ENCODE measurements at regions not wholly inside any gene's neighbourhood (a gene's known extent, or its start where the extent isn't known, plus 50 kb on each side); places are given as distances from the start of the nearest gene placed in this dataset.
"Not testable (repeated sequence)": the region's sequence is repeated elsewhere in the genome, so short reads cannot be mapped to it uniquely, and the experiment has no call there.

- Histone ChIP-seq H3K27ac (ENCODE audit: low read length) (no peak overlapping the region), H3K27me3 (ENCODE audit: control insufficient read depth, insufficient read depth) (no peaks in the 10 kb centered on the region), H3K4me3 (ENCODE audit: low read length) (no peak overlapping the region), H3K9me3 (ENCODE audit: control insufficient read depth, low read length) (no peaks in the 10 kb centered on the region), H3K4me1 (ENCODE audit: control insufficient read depth, insufficient read depth, low read length) (no peaks in the 10 kb centered on the region)
- DNase-seq: no peak
- no peak for ATAC-seq
- WGBS: 77% methylated on average over 3 of the region's 3 CpGs
- intact Hi-C loops (cut with DNase I): no loop called here
These were observed 663.8 kb downstream of the FLRT2 start for GRCh38 chr14:86193756-86194155.

DNA sequence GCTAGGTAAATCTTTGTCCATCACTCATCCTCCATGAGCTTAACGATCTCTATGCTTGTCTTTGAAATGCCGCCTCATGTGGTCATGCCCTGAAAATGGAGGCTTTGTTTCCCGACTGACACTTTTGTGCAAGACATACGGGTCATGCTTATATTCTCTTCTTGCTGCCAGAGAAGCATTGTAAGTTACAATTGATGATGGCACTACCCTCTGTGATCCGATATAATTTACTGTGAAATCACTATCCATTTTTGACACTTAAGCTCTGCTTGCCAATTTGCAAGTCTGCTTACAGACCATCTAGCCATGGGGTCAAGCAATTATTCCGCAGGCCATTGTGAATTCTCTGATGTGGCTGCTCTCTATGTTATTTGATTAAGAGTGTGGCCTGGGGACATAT lies 650.0 kb downstream of the FLRT2 start:
- DNase-seq (no peak), ATAC-seq (no peak)
- Histone ChIP-seq H3K4me1 (ENCODE audit: control insufficient read depth, insufficient read depth, low read length) (no peaks in the 10 kb centered on the region), H3K4me3 (ENCODE audit: low read length) (no peak overlapping the region), H3K27ac (ENCODE audit: low read length) (no peak overlapping the region), H3K9me3 (ENCODE audit: control insufficient read depth, low read length) (no peaks in the 10 kb centered on the region), H3K27me3 (ENCODE audit: control insufficient read depth, insufficient read depth) (no peaks in the 10 kb centered on the region)
- 79% methylated on average over 6 of the region's 6 CpGs for WGBS
- intact Hi-C loops (cut with DNase I): no loop called here

GRCh38 chr14:86168371-86168770 lies 638.4 kb downstream of the FLRT2 start:
- Histone ChIP-seq H3K27ac (ENCODE audit: low read length) (no peak overlapping the region), H3K9me3 (ENCODE audit: control insufficient read depth, low read length) (no peaks in the 10 kb centered on the region), H3K4me1 (ENCODE audit: control insufficient read depth, insufficient read depth, low read length) (no peaks in the 10 kb centered on the region), H3K27me3 (ENCODE audit: control insufficient read depth, insufficient read depth) (no peaks in the 10 kb centered on the region), H3K4me3 (ENCODE audit: low read length) (no peak overlapping the region)
- intact Hi-C loops (cut with DNase I): no loop called here
- ATAC-seq: no peak
- 74% methylated on average over 7 of the region's 7 CpGs for WGBS
- no peak for DNase-seq

DNA sequence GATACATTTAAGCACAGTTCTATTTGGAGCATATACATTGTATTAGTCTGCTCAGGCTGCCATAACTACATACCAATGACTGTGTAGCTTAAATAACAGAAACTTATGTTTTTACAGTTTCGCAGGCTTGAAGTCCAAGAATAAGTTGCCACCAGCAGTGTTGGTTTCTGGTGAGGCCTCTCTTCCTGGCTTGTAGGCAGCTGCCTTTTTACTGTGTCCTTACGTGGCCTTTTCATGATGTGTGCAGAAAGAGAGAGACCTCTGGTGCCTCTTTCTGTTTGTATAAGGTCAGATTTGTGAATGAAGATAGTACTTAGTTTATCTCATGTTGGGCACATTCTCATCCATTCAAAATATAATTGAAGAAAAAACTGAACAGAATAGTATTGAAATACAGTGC lies 636.6 kb downstream of the FLRT2 start:
- no peaks in the 10 kb centered on the region for H3K27me3 ChIP-seq (ENCODE audit: control insufficient read depth, insufficient read depth)
- no peak for DNase-seq
- no peaks in the 10 kb centered on the region for H3K9me3 ChIP-seq (ENCODE audit: control insufficient read depth, low read length)
- no peak overlapping the region for H3K4me3 ChIP-seq (ENCODE audit: low read length)
- no peak for ATAC-seq
- intact Hi-C loops (cut with DNase I): no loop called here
- WGBS: 72% methylated on average over 2 of the region's 2 CpGs
- no peak overlapping the region for H3K27ac ChIP-seq (ENCODE audit: low read length)
- H3K4me1 ChIP-seq (ENCODE audit: control insufficient read depth, insufficient read depth, low read length): no peaks in the 10 kb centered on the region

DNA sequence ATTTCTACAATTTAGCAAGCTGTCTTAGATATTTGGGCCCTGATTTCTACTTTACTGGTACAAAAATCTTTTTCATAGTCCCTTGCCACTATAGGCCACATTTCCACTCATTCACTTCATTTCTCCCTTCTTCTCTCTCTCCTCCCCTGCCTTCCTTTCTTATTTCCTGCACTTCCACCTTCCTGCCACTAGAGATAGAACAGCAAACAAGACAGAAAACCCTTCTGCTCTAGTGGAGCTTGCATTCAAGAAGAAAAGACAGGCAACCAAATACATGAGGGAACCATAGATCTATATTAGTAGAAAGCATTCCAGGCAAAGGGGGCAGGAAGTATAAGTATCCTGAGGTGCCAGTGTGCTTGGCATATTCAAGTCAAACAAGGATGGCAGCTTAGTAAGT lies 623.5 kb downstream of the FLRT2 start:
- ATAC-seq: no peak
- intact Hi-C loops (cut with DNase I): no loop called here
- no peak overlapping the region for H3K27ac ChIP-seq (ENCODE audit: low read length)

GRCh38 chr14:86143248-86143647 lies 613.3 kb downstream of the FLRT2 start:
- no peaks in the 10 kb centered on the region for H3K27me3 ChIP-seq (ENCODE audit: control insufficient read depth, insufficient read depth)
- ATAC-seq (no peak), DNase-seq (no peak)
- intact Hi-C loops (cut with DNase I): no loop called here
- H3K27ac ChIP-seq (ENCODE audit: low read length): no peak overlapping the region
- H3K4me3 ChIP-seq (ENCODE audit: low read length): no peak overlapping the region
- H3K9me3 ChIP-seq (ENCODE audit: control insufficient read depth, low read length): no peaks in the 10 kb centered on the region
- no peaks in the 10 kb centered on the region for H3K4me1 ChIP-seq (ENCODE audit: control insufficient read depth, insufficient read depth, low read length)
- WGBS: 63% methylated on average over 1 of the region's 1 CpG

More for the DNA sequence above, 623.5 kb downstream of the FLRT2 start:
- no peak for DNase-seq
- no peaks in the 10 kb centered on the region for H3K4me1 ChIP-seq (ENCODE audit: control insufficient read depth, insufficient read depth, low read length)
- H3K9me3 ChIP-seq (ENCODE audit: control insufficient read depth, low read length): no peaks in the 10 kb centered on the region
- no peaks in the 10 kb centered on the region for H3K27me3 ChIP-seq (ENCODE audit: control insufficient read depth, insufficient read depth)
- H3K4me3 ChIP-seq (ENCODE audit: low read length): no peak overlapping the region

- intact Hi-C loops (cut with DNase I): no loop called here
- H3K9me3 ChIP-seq (ENCODE audit: control insufficient read depth, low read length): no peaks in the 10 kb centered on the region
- no peak for ATAC-seq
- WGBS: 44% methylated on average over 2 of the region's 2 CpGs
- no peak overlapping the region for H3K27ac ChIP-seq (ENCODE audit: low read length)
- no peaks in the 10 kb centered on the region for H3K27me3 ChIP-seq (ENCODE audit: control insufficient read depth, insufficient read depth)
- DNase-seq: no peak
- no peaks in the 10 kb centered on the region for H3K4me1 ChIP-seq (ENCODE audit: control insufficient read depth, insufficient read depth, low read length)
- no peak overlapping the region for H3K4me3 ChIP-seq (ENCODE audit: low read length)
These were observed 612.0 kb downstream of the FLRT2 start for GRCh38 chr14:86141966-86142365.

DNA sequence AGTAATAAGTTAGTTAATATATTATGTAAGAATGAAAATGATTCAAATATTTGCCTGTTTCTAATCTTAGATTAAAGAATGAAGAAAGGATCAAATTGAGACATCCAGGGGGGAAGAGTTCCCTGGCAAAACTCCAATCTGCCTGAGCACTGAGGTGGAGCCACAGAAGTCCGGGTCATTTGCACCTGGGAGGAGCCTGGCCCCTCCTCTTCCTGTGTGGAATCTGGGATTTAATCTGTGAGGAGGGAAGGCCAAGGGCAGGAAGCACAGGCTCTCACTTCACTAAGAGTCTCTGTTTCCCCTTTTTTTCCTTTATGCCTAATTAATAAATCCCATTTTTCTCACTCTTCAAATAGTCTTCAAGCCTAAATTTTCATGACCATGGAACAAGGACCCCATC lies 599.5 kb downstream of the FLRT2 start:
- Histone ChIP-seq H3K4me3 (ENCODE audit: low read length) (no peak overlapping the region), H3K27ac (ENCODE audit: low read length) (no peak overlapping the region), H3K4me1 (ENCODE audit: control insufficient read depth, insufficient read depth, low read length) (no peaks in the 10 kb centered on the region), H3K9me3 (ENCODE audit: control insufficient read depth, low read length) (no peaks in the 10 kb centered on the region), H3K27me3 (ENCODE audit: control insufficient read depth, insufficient read depth) (no peaks in the 10 kb centered on the region)
- WGBS: 57% methylated on average over 1 of the region's 1 CpG
- peak in 1 of 3 donors; percentile 6 for DNase-seq
- no peak for ATAC-seq
- intact Hi-C loops (cut with DNase I): no loop called here

DNA sequence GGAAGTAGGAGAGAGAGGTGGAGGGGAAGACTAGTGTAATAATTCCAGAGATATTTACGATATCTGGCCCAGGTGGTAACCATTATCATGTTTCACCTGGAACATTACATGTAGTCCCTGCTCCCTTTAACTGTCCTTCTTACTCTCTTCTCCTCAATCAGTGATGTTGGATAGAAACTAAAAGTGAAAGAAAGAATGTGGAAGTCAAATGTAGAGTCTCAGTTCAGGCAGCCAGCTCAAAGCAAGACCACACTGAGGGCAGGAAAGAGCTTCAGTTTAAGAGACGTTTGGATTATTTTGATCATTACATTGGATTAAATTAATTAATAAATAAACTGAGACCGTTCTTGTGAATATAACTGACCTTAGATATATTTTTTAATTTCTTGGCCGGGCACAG lies 594.4 kb downstream of the FLRT2 start:
- H3K27me3 ChIP-seq (ENCODE audit: control insufficient read depth, insufficient read depth): no peaks in the 10 kb centered on the region
- no peaks in the 10 kb centered on the region for H3K4me1 ChIP-seq (ENCODE audit: control insufficient read depth, insufficient read depth, low read length)
- H3K9me3 ChIP-seq (ENCODE audit: control insufficient read depth, low read length): no peaks in the 10 kb centered on the region
- no peak for ATAC-seq
- H3K27ac ChIP-seq (ENCODE audit: low read length): no peak overlapping the region
- 89% methylated on average over 4 of the region's 4 CpGs for WGBS
- intact Hi-C loops (cut with DNase I): no loop called here
- no peak for DNase-seq
- H3K4me3 ChIP-seq (ENCODE audit: low read length): no peak overlapping the region

GRCh38 chr14:86115972-86116371 lies 586.0 kb downstream of the FLRT2 start:
- H3K9me3 ChIP-seq (ENCODE audit: control insufficient read depth, low read length): no peaks in the 10 kb centered on the region
- H3K4me3 ChIP-seq (ENCODE audit: low read length): no peak overlapping the region
- WGBS: 75% methylated on average over 1 of the region's 1 CpG
- ATAC-seq: no peak
- intact Hi-C loops (cut with DNase I): no loop called here
- no peaks in the 10 kb centered on the region for H3K27me3 ChIP-seq (ENCODE audit: control insufficient read depth, insufficient read depth)
- no peak overlapping the region for H3K27ac ChIP-seq (ENCODE audit: low read length)
- H3K4me1 ChIP-seq (ENCODE audit: control insufficient read depth, insufficient read depth, low read length): no peaks in the 10 kb centered on the region
- no peak for DNase-seq

DNA sequence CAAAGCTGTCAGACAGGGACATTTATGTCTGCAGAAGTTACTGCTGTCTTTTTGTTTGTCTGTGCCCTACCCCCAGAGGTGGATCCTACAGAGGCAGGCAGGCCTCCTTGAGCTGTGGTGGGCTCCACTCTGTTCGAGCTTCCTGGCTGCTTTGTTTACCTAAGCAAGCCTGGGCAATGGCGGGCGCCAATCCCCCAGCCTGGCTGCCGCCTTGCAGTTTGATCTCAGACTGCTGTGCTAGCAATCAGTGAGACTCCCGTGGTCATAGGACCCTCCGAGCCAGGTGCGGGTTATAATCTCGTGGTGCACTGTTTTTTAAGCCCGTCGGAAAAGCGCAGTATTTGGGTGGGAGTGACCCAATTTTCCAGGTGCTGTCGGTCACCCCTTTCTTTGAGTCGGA lies 580.9 kb downstream of the FLRT2 start:
- H3K27ac ChIP-seq (ENCODE audit: low read length); ATAC-seq; H3K4me3 ChIP-seq (ENCODE audit: low read length); H3K9me3 ChIP-seq (ENCODE audit: control insufficient read depth, low read length); H3K27me3 ChIP-seq (ENCODE audit: control insufficient read depth, insufficient read depth); H3K4me1 ChIP-seq (ENCODE audit: control insufficient read depth, insufficient read depth, low read length); intact Hi-C loops (cut with DNase I): not testable (repeated sequence)
- WGBS: 88% methylated on average over 13 of the region's 13 CpGs
- DNase-seq: peak in 1 of 3 donors; percentile 26

- Histone ChIP-seq H3K9me3 (ENCODE audit: control insufficient read depth, low read length) (no peaks in the 10 kb centered on the region), H3K4me3 (ENCODE audit: low read length) (no peak overlapping the region), H3K4me1 (ENCODE audit: control insufficient read depth, insufficient read depth, low read length) (no peaks in the 10 kb centered on the region), H3K27ac (ENCODE audit: low read length) (no peak overlapping the region), H3K27me3 (ENCODE audit: control insufficient read depth, insufficient read depth) (no peaks in the 10 kb centered on the region)
- intact Hi-C loops (cut with DNase I): no loop called here
- WGBS: 66% methylated on average over 3 of the region's 3 CpGs
- ATAC-seq (no peak), DNase-seq (no peak)
These were observed 574.8 kb downstream of the FLRT2 start for GRCh38 chr14:86104691-86105265.
